MM.1S (cell line): ENCODE measurements at regions not wholly inside any gene's neighbourhood (a gene's known extent, or its start where the extent isn't known, plus 50 kb on each side); places are given as distances from the start of the nearest gene placed in this dataset.

Experiments used
- DNase-seq: peaks from one replicate; pipeline ENCODE4 v3.0.0-alpha.2; 2015
- H2AFZ ChIP-seq: fragments of 300-600 bp; sonication (generic); 2 replicates; pipeline ENCODE4 v1.6.0; 2016; ENCODE audit warnings: antibody characterized with exemption, low read length
- H3F3A ChIP-seq: fragments of 300-600 bp; sonication (generic); 2 replicates; pipeline ENCODE4 v1.6.1; 2016; ENCODE audit warnings: mild to moderate bottlenecking, antibody characterized with exemption, low read length, moderate library complexity, mixed read lengths; ENCODE audit not compliant: insufficient read depth
- H3K27ac ChIP-seq: fragments of 300-600 bp; sonication (generic); 2 replicates; pipeline ENCODE4 v1.5.1; 2016; ENCODE audit warnings: mild to moderate bottlenecking, low read length
- H3K27me3 ChIP-seq: fragments of 300-600 bp; sonication (generic); replicated peaks from 2 replicates; pipeline ENCODE4 v1.6.0; 2016; ENCODE audit warnings: low read length; ENCODE audit not compliant: insufficient read depth
- H3K36me3 ChIP-seq: fragments of 300-600 bp; sonication (generic); replicated peaks from 2 replicates; pipeline ENCODE4 v1.6.1; 2016; ENCODE audit warnings: mild to moderate bottlenecking, low read length, mixed read lengths; ENCODE audit not compliant: insufficient read depth
- H3K4me1 ChIP-seq: fragments of 300-600 bp; sonication (generic); 2 replicates; pipeline ENCODE4 v1.6.1; 2016; ENCODE audit warnings: low read length, mixed read lengths
- H3K4me2 ChIP-seq: fragments of 300-600 bp; sonication (generic); 2 replicates; pipeline ENCODE4 v1.6.0; 2016; ENCODE audit warnings: low read depth, low read length
- H3K4me3 ChIP-seq: fragments of 300-600 bp; sonication (generic); 2 replicates; pipeline ENCODE4 v1.5.1; 2016; ENCODE audit warnings: low read length, mixed read lengths
- H3K79me2 ChIP-seq: fragments of 300-600 bp; sonication (generic); 2 replicates; pipeline ENCODE4 v1.6.1; 2016; ENCODE audit warnings: mixed run types, low read length, mixed read lengths
- H3K9ac ChIP-seq: fragments of 300-600 bp; sonication (generic); 2 replicates; pipeline ENCODE4 v1.6.1; 2016; ENCODE audit warnings: low read length, mixed read lengths
- H3K9me2 ChIP-seq: fragments of 300-600 bp; sonication (generic); replicated peaks from 2 replicates; pipeline ENCODE4 v1.6.1; 2016; ENCODE audit warnings: mild to moderate bottlenecking, low read length, mixed read lengths; ENCODE audit not compliant: insufficient read depth
- H3K9me3 ChIP-seq: fragments of 300-600 bp; sonication (generic); replicated peaks from 2 replicates; pipeline ENCODE4 v1.6.1; 2016; ENCODE audit warnings: mild to moderate bottlenecking, low read length, mixed read lengths; ENCODE audit not compliant: insufficient read depth
- H4K20me1 ChIP-seq: fragments of 300-600 bp; sonication (generic); 2 replicates; pipeline ENCODE4 v1.6.1; 2016; ENCODE audit warnings: mild to moderate bottlenecking, low read length, moderate library complexity, mixed read lengths; ENCODE audit not compliant: insufficient read depth
- CTCF ChIP-seq: fragments of 300-600 bp; sonication (generic); IDR thresholded peaks from 2 replicates; pipeline ENCODE4 v1.5.1; 2016; ENCODE audit warnings: antibody characterized with exemption, low read length, mixed read lengths
- EZH2 ChIP-seq: fragments of 300-600 bp; sonication (generic); optimal IDR thresholded peaks from 2 replicates; pipeline ENCODE3; 2017; ENCODE audit warnings: low read depth, mild to moderate bottlenecking, antibody characterized with exemption, low read length, mixed read lengths
- EZH2phosphoT487 ChIP-seq: fragments of 300-600 bp; sonication (generic); IDR thresholded peaks from 2 replicates; pipeline ENCODE4 v1.6.1; 2018; ENCODE audit warnings: antibody characterized with exemption, low read length

- Histone ChIP-seq H3K9ac (no peak overlapping the region), H2AFZ (no peak overlapping the region), H3K9me2 (no peaks in the 10 kb centered on the region), H3K4me1 (no peaks in the 10 kb centered on the region), H3F3A (no peaks in the 10 kb centered on the region), H3K36me3 (no peaks in the 10 kb centered on the region), H3K9me3 (no peaks in the 10 kb centered on the region), H3K27me3 (no peaks in the 10 kb centered on the region), H3K4me3 (no peak overlapping the region), H3K4me2 (no peak overlapping the region), H3K79me2 (no peaks in the 10 kb centered on the region), H3K27ac (no peak overlapping the region), H4K20me1 (no peaks in the 10 kb centered on the region)
- no peak for DNase-seq
- no peak for TF ChIP-seq EZH2phosphoT487
- TF ChIP-seq EZH2 = no peak
- TF ChIP-seq CTCF = no peak
Observed at GRCh38 chr5:89041976-89042375, 159.0 kb upstream of the MEF2C start.

GRCh38 chr5:89041249-89041779 is 158.3 kb upstream of the MEF2C start:
- H2AFZ ChIP-seq = no peak overlapping the region
- H3K27ac ChIP-seq = no peak overlapping the region
- no peak for TF ChIP-seq EZH2
- no peak for TF ChIP-seq EZH2phosphoT487
- TF ChIP-seq CTCF = no peak

GRCh38 chr5:89036704-89037489 is 153.9 kb upstream of the MEF2C start:
- no peaks in the 10 kb centered on the region for H3F3A ChIP-seq
- H4K20me1 ChIP-seq = no peaks in the 10 kb centered on the region
- H3K4me1 ChIP-seq = no peaks in the 10 kb centered on the region
- DNase-seq = no peak
- no peaks in the 10 kb centered on the region for H3K79me2 ChIP-seq
- no peak overlapping the region for H3K27ac ChIP-seq
- H2AFZ ChIP-seq = no peak overlapping the region
- H3K9me3 ChIP-seq = no peaks in the 10 kb centered on the region
- H3K4me3 ChIP-seq = no peak overlapping the region
- H3K9ac ChIP-seq = no peak overlapping the region
- no peak for TF ChIP-seq CTCF
- TF ChIP-seq EZH2 = no peak
- TF ChIP-seq EZH2phosphoT487 = no peak
- H3K36me3 ChIP-seq = no peaks in the 10 kb centered on the region
- no peaks in the 10 kb centered on the region for H3K27me3 ChIP-seq
- H3K4me2 ChIP-seq = no peak overlapping the region
- no peaks in the 10 kb centered on the region for H3K9me2 ChIP-seq

More at GRCh38 chr5:89041249-89041779, 158.3 kb upstream of the MEF2C start:
- no peaks in the 10 kb centered on the region for H3K9me2 ChIP-seq
- no peaks in the 10 kb centered on the region for H3K36me3 ChIP-seq
- H3K9me3 ChIP-seq = no peaks in the 10 kb centered on the region
- H3F3A ChIP-seq = no peaks in the 10 kb centered on the region
- H3K27me3 ChIP-seq = no peaks in the 10 kb centered on the region
- no peaks in the 10 kb centered on the region for H4K20me1 ChIP-seq
- no peak overlapping the region for H3K9ac ChIP-seq
- H3K4me1 ChIP-seq = no peaks in the 10 kb centered on the region
- no peak for DNase-seq
- no peaks in the 10 kb centered on the region for H3K79me2 ChIP-seq
- no peak overlapping the region for H3K4me3 ChIP-seq
- no peak overlapping the region for H3K4me2 ChIP-seq
